Lung microvascular endothelial cell (primary cell): ENCODE measurements at regions not wholly inside any gene's neighbourhood (a gene's known extent, or its start where the extent isn't known, plus 50 kb on each side); places are given as distances from the start of the nearest gene placed in this dataset.

Experiments used
- DNase-seq, 2 donors: peaks; one replicate each; pipeline versions ENCODE4 v3.0.0 to v3.0.0-alpha.2; 2010; ENCODE audit warnings: low read depth in 2 of 2

DNA sequence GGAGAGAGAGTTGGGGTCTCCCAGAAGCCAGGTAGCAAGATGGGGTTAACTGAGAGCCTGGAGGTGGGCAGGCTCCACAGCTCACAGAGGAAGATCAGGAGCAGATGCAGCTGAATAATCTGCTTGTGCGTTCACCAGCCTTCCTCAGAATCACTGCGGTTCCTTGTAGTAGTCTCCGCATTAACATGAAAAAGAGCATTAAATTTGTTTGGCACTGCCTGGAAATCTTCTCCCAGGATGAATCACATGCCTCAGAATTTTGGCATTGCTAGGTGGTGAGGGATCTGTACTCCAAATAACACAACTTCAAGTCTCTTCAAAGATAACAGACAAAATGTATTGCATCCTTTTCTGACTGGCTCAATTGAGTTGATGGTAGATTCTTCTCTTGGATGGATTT is 700.6 kb upstream of the ARRDC4 start:
- DNase-seq = no peak

- no peak for DNase-seq
Measured at GRCh38 chr15:97301166-97301565, 659.3 kb upstream of the ARRDC4 start.

DNA sequence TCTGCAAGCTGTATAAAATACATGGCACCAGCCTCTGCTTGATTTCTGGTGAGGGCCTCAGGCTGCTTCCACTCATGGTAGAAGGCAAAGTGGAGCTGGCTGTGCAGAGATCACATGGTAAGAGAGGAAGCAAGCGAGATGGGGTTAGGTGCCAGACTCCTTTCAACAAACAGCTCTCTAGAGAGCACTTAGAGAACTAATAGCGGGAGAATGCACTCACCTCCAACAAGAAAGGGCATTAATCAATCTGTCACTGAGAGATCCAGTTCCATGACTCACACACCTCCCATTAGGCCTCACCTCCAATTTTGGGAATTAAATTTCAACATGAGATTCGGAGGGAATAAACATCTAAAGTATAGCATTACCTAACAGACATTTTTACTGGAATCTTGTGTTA is 644.1 kb upstream of the ARRDC4 start:
- DNase-seq = no peak

GRCh38 chr15:97317163-97317562 is 643.3 kb upstream of the ARRDC4 start:
- DNase-seq = no peak

GRCh38 chr15:97319291-97319690 is 641.2 kb upstream of the ARRDC4 start:
- DNase-seq = no peak

GRCh38 chr15:97346221-97346620 is 614.3 kb upstream of the ARRDC4 start:
- no peak for DNase-seq

DNA sequence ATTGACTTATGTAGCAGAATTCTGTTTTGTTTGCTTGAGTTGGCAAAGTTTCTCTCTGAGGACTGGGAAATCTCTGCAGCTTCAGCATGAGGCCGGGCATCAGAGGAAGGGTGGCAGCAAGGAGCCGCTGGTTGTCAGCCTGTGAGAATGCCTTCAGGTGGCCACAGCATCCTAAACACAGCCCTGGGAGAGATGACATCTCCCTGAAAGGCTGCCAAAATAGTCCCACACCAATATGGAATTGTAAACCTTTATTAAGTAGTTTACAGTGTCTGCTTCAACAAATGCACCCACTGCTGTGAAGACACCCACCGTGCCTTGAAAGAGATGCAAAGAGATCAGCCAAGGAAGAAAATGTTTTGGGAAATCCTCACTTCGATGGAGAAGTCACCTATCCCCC is 609.7 kb upstream of the ARRDC4 start:
- no peak for DNase-seq

DNA sequence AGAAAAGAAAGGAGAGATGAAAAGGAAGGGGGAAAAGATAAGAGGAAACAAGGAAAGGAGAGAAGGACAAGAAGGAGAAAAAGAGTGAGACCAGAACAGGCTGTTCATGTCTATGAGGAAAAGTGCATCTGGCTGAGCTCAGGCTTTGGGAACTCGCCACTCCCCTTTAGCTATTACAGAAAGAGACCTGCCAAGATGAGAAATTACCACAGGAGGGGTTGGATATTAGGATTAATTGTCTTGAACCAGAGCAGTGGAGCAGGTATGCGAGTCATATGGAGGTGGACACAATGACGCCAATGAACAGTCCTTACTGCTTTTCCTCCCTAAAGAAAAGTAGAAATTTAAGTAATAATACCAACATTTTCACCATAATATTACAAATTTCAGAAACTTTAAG is 577.0 kb upstream of the ARRDC4 start:
- DNase-seq = no peak

DNA sequence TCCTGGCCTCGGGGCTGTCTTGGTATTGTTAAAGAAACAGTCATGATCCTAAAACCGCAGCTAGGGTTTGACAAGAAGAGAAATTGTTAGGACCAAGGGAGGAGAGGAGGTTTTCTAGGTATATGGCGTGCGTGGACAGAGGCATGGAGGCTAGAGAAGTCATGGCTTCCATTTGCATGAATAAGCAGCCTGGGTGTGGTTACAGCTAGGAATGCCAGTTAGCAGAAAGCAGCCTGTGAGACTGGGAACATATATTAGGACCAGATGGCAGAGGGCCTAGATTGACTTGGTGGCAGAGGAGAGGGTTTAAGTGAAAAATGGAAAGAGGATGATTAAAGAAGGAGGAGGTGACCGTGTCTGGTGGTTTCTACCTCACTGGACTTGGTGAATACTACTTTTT is 573.6 kb upstream of the ARRDC4 start:
- DNase-seq = no peak

- DNase-seq = no peak
Measured at GRCh38 chr15:97401195-97401594, 559.3 kb upstream of the ARRDC4 start.

GRCh38 chr15:97401970-97402369 is 558.5 kb upstream of the ARRDC4 start:
- DNase-seq = no peak

DNA sequence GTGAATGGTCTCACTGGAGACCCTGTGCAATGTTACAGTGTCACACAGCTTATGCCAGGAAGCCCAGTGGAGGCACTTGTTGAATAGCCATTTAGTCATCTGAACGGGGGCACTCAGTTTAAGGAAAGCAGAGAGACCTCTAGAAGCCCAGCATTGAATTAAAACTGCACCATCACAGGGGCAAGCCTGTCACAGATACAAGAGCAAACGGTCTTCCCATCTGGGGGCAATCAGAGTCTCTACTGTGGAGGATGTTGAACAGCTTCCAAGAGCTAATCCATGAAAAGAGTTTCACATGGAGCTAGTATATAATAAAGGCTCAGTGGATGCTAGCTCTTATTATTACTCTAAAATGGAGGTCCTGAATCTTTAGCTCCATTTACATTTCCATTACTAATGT is 553.7 kb upstream of the ARRDC4 start:
- no peak for DNase-seq

GRCh38 chr15:97410897-97411575 is 549.5 kb upstream of the ARRDC4 start:
- DNase-seq = peak in 1 of 2 donors; percentile 78

GRCh38 chr15:97420130-97420529 is 540.4 kb upstream of the ARRDC4 start:
- no peak for DNase-seq

DNA sequence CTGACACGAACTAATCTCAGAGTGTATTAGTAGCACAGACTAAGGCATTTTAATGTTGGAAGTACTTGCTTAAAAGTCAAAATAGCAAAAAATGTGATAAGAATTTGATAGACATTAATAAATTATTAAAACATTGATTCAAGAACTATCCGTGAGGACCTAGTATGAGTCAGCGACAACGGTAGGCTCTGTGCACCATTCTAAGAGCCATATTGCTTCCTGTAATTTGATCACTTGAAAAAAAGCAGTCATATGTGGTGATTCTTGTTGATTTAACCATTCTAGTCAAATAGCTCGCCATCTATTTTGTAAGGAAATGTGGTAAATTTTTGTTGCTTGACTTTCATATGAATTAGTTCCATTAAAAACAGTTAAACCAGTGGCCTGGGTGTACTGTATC is 534.9 kb upstream of the ARRDC4 start:
- DNase-seq = no peak

DNA sequence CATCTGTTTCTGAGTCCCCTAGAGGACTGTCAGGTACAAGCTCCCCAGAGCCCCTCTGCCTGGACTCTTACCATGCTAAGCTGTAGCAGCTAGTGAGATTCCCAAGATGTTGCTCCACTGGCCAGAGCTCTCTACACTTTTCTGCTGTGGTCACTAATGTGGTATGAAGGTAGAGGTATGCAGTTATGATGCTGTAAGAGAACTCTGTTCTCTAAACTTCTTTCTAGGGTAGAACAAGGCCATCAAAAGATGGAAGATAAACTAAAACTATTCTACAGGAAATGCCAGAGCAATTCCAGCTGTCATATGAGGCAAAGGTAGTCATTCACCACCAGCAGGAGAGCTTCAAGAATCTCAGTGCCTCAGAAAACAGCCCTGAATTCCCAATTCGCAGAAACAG is 517.4 kb upstream of the ARRDC4 start:
- DNase-seq = no peak

DNA sequence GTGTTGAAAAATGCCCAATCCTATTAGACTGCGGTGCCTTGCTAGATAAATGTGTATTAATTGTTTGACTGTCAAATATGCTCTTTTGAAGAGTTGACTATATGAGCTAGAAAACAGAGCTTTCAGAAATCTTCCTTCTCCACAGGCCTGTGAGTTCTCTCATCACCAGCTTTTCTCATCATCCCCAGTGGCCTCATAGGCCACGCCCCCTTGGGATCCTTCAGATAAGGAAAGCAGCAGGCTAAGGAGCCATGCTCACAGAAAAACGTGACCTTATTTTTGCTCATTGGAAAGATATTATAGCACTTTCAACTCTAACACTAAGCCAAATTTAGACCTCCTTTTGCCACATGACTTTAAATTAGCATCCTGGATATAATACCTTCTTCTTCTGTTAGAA is 514.4 kb upstream of the ARRDC4 start:
- DNase-seq = no peak

GRCh38 chr15:97456521-97457202 is 503.8 kb upstream of the ARRDC4 start:
- peak in 1 of 2 donors; percentile 81 for DNase-seq

DNA sequence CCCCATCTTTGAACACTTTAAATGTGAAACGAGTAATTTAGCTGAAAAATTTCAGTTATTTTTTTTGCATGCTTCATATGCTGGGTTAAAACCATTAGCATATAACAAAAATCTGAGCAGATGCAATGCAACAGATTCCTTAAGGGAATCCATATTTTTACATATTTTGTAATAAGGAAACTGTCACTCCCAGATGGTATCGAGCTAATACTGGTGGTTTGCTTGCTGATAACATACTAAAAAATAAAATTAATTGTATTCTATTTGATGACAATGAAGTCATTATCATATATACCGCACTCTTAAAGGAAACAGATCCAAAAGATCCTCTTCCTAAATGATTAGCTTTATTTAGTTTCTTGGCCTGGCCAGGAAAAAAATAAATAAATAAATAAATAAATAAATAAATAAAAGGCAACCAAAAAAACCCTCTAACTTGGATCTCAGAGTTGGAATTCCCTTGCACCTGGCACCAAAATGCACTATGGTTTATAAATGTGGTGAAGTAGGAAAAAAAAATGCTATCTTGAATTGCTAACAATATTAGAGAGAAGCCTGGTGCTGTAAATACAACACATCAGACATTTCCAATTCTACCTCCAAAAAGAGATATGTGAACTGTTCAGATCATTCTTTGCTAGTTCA is 503.2 kb upstream of the ARRDC4 start:
- DNase-seq = no peak

- DNase-seq = no peak
Measured at GRCh38 chr15:97459771-97460170, 500.7 kb upstream of the ARRDC4 start.

- DNase-seq = peak in 1 of 2 donors; percentile 47
Measured at GRCh38 chr15:97461226-97461625, 499.3 kb upstream of the ARRDC4 start.

DNA sequence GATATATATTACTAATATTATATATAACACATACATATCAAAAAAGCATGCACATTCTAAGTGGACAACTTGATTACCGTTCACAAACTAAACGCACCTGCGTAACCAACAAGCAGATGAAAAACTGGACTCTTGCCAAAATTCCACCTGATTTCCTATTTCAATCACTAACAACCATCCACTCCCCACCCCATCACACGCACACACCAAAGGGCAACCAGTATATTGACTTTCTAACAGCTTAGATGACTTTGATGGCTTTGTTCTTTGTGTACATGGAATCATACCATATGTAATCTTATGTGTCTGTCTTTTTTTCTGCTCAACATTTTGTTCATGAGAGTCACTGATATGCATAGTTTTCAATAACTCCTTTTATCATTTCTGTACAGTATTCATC is 496.8 kb upstream of the ARRDC4 start:
- DNase-seq = no peak

GRCh38 chr15:97470417-97470816 is 490.1 kb upstream of the ARRDC4 start:
- DNase-seq = no peak
